SK-N-SH treated with all-trans-retinoic acid at 6 μM for 48 hours (cell line): ENCODE measurements at regions not wholly inside any gene's neighbourhood (a gene's known extent, or its start where the extent isn't known, plus 50 kb on each side); places are given as distances from the start of the nearest gene placed in this dataset.

Experiments
- ATAC-seq: fragments of 200-7000 bp; cut with Tn5 transposase; 3 replicates; pipeline ENCODE4 v1.9.1; 2020; ENCODE audit warnings: mild to moderate bottlenecking, moderate library complexity
- ARNTL ChIP-seq: fragments of 450-650 bp; formaldehyde crosslinking; IDR thresholded peaks from 2 replicates; pipeline ENCODE4 v1.5.0; 2020; ENCODE audit warnings: low read depth, mild to moderate bottlenecking, moderate library complexity, borderline replicate concordance
- CSDC2 ChIP-seq: fragments of 250-450 bp; sonication (Bioruptor Pico); IDR thresholded peaks from 2 replicates; pipeline ENCODE4 v1.5.0; 2020; ENCODE audit warnings: mild to moderate bottlenecking, moderate library complexity
- ESRRG ChIP-seq: fragments of 250-450 bp; sonication (Bioruptor Pico); IDR thresholded peaks from 2 replicates; pipeline ENCODE4 v1.6.1; 2021; ENCODE audit warnings: mild to moderate bottlenecking
- GLIS3 ChIP-seq: fragments of 250-450 bp; sonication (Bioruptor Pico); IDR thresholded peaks from 2 replicates; pipeline ENCODE4 v1.5.0; 2020; ENCODE audit warnings: mild to moderate bottlenecking, moderate library complexity
- ISL1 ChIP-seq: fragments of 250-450 bp; sonication (Bioruptor Pico); IDR thresholded peaks from 2 replicates; pipeline ENCODE4 v2.1.2; 2022; ENCODE audit warnings: mild to moderate bottlenecking, moderate library complexity
- OSR1 ChIP-seq: fragments of 250-450 bp; sonication (Bioruptor Pico); IDR thresholded peaks from 2 replicates; pipeline ENCODE4 v1.8.0; 2022; ENCODE audit warnings: moderate library complexity, mild to moderate bottlenecking, inconsistent platforms
- PPARA ChIP-seq: fragments of 250-450 bp; sonication (Bioruptor Pico); IDR thresholded peaks from 2 replicates; pipeline ENCODE4 v1.5.0; 2020; ENCODE audit warnings: mild to moderate bottlenecking, borderline replicate concordance
- RARB ChIP-seq: fragments of 250-450 bp; sonication (Bioruptor Pico); IDR thresholded peaks from 2 replicates; pipeline ENCODE4 v1.8.0; 2021; ENCODE audit warnings: mild to moderate bottlenecking, moderate library complexity
- SNAI2 ChIP-seq: fragments of 250-450 bp; sonication (Bioruptor Pico); IDR thresholded peaks from 2 replicates; pipeline ENCODE4 v1.5.0; 2020; ENCODE audit warnings: mild to moderate bottlenecking, moderate library complexity
- TOX ChIP-seq: fragments of 250-450 bp; sonication (Bioruptor Pico); IDR thresholded peaks from 2 replicates; pipeline ENCODE4 v1.8.0; 2021; ENCODE audit warnings: mild to moderate bottlenecking, moderate library complexity, borderline replicate concordance
- ZC3H10 ChIP-seq: fragments of 250-450 bp; sonication (Bioruptor Pico); IDR thresholded peaks from 2 replicates; pipeline ENCODE4 v1.5.1; 2021; ENCODE audit warnings: mild to moderate bottlenecking, moderate library complexity
- ZFP3 ChIP-seq: fragments of 250-450 bp; sonication (Bioruptor Pico); IDR thresholded peaks from 2 replicates; pipeline ENCODE4 v1.5.0; 2020; ENCODE audit warnings: mild to moderate bottlenecking, moderate library complexity
- ZFP30 ChIP-seq: fragments of 450-650 bp; formaldehyde crosslinking; IDR thresholded peaks from 2 replicates; pipeline ENCODE4 v1.5.0; 2022; ENCODE audit warnings: mild to moderate bottlenecking, moderate library complexity
- ZNF70 ChIP-seq: fragments of 450-650 bp; formaldehyde crosslinking; IDR thresholded peaks from 2 replicates; pipeline ENCODE4 v1.5.0; 2020; ENCODE audit warnings: mild to moderate bottlenecking, moderate library complexity
- ZNF8 ChIP-seq: fragments of 450-650 bp; formaldehyde crosslinking; IDR thresholded peaks from 2 replicates; pipeline ENCODE4 v1.5.0; 2020; ENCODE audit warnings: mild to moderate bottlenecking, moderate library complexity
- TF ChIP-seq, protein P1 (sequence below): fragments of 250-450 bp; sonication (Bioruptor Pico); IDR thresholded peaks from 2 replicates; pipeline ENCODE4 v1.5.1; 2020; ENCODE audit warnings: low read depth, mild to moderate bottlenecking, moderate library complexity
- TF ChIP-seq, protein P2 (sequence below): fragments of 250-450 bp; sonication (Bioruptor Pico); IDR thresholded peaks from 2 replicates; pipeline ENCODE4 v1.8.0; 2020; ENCODE audit warnings: mild to moderate bottlenecking, moderate library complexity, borderline replicate concordance
- TF ChIP-seq, protein P3 (sequence below): fragments of 250-450 bp; sonication (Bioruptor Pico); IDR thresholded peaks from 2 replicates; pipeline ENCODE4 v1.5.1; 2021; ENCODE audit warnings: mild to moderate bottlenecking, moderate library complexity
- TF ChIP-seq, protein P4 (sequence below): fragments of 250-450 bp; sonication (Bioruptor Pico); IDR thresholded peaks from 2 replicates; pipeline ENCODE4 v1.5.0; 2020; ENCODE audit warnings: mild to moderate bottlenecking, moderate library complexity

DNA sequence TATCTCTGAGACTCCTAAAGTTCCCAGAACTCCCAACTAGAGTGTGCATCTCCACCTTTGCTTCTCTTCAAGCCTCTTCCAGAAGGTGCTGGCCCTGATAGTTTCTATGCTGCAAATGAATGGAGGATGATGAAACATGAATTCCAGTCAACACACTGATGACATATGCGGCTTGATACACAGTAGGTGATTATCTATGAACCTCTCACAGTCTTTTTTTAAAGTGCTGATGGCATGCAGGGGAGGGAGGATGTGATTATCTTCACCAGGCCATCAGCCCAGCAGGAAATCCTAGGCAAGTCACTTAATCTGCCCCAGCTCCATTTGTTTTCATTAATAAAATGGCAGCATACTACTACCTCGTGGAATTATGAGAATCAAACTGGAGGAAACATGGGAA is 548.5 kb downstream of the SOX6 start:
- no peak for TF ChIP-seq ISL1 (CRISPR knock-in tag)
- TF ChIP-seq, protein P1, sequence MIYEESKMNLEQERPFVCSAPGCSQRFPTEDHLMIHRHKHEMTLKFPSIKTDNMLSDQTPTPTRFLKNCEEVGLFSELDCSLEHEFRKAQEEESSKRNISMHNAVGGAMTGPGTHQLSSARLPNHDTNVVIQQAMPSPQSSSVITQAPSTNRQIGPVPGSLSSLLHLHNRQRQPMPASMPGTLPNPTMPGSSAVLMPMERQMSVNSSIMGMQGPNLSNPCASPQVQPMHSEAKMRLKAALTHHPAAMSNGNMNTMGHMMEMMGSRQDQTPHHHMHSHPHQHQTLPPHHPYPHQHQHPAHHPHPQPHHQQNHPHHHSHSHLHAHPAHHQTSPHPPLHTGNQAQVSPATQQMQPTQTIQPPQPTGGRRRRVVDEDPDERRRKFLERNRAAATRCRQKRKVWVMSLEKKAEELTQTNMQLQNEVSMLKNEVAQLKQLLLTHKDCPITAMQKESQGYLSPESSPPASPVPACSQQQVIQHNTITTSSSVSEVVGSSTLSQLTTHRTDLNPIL (CRISPR knock-in tag), result no peak
- no peak for TF ChIP-seq RARB
- TF ChIP-seq TOX (CRISPR knock-in tag), result no peak
- TF ChIP-seq PPARA (CRISPR knock-in tag), result no peak
- ATAC-seq, result no peak

DNA sequence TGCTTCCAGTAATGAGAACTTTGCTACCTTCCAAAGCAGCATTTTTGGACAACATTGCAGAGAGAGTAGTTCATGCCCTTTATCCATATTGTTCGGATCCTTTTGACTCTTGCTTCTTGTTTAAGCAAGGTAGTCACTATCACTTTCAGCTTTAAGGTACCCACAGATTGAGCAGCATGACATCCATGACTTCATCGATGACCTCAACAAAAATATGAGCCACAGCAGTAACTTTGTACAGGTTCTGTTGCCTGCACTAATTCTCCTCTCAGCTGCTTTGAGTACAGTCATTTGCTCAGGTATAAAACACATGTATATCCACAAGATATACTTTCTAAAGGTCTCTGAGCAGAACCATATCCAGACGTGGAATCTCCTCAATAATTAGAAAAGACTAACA is 546.3 kb downstream of the SOX6 start:
- ATAC-seq, result no peak
- TF ChIP-seq, protein P2, sequence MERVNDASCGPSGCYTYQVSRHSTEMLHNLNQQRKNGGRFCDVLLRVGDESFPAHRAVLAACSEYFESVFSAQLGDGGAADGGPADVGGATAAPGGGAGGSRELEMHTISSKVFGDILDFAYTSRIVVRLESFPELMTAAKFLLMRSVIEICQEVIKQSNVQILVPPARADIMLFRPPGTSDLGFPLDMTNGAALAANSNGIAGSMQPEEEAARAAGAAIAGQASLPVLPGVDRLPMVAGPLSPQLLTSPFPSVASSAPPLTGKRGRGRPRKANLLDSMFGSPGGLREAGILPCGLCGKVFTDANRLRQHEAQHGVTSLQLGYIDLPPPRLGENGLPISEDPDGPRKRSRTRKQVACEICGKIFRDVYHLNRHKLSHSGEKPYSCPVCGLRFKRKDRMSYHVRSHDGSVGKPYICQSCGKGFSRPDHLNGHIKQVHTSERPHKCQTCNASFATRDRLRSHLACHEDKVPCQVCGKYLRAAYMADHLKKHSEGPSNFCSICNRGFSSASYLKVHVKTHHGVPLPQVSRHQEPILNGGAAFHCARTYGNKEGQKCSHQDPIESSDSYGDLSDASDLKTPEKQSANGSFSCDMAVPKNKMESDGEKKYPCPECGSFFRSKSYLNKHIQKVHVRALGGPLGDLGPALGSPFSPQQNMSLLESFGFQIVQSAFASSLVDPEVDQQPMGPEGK (CRISPR knock-in tag), result no peak
- TF ChIP-seq, protein P3, sequence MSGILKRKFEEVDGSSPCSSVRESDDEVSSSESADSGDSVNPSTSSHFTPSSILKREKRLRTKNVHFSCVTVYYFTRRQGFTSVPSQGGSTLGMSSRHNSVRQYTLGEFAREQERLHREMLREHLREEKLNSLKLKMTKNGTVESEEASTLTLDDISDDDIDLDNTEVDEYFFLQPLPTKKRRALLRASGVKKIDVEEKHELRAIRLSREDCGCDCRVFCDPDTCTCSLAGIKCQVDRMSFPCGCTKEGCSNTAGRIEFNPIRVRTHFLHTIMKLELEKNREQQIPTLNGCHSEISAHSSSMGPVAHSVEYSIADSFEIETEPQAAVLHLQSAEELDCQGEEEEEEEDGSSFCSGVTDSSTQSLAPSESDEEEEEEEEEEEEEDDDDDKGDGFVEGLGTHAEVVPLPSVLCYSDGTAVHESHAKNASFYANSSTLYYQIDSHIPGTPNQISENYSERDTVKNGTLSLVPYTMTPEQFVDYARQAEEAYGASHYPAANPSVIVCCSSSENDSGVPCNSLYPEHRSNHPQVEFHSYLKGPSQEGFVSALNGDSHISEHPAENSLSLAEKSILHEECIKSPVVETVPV, result no peak
- no peak for TF ChIP-seq GLIS3 (CRISPR knock-in tag)
- no peak for TF ChIP-seq CSDC2
- TF ChIP-seq ZC3H10 (CRISPR knock-in tag), result no peak
- no peak for TF ChIP-seq TOX (CRISPR knock-in tag)
- TF ChIP-seq ISL1 (CRISPR knock-in tag), result no peak
- no peak for TF ChIP-seq SNAI2
- TF ChIP-seq ESRRG (CRISPR knock-in tag), result no peak
- TF ChIP-seq PPARA (CRISPR knock-in tag), result no peak
- no peak for TF ChIP-seq ZFP30 (CRISPR knock-in tag)
- TF ChIP-seq ZNF8 (CRISPR knock-in tag), result no peak

DNA sequence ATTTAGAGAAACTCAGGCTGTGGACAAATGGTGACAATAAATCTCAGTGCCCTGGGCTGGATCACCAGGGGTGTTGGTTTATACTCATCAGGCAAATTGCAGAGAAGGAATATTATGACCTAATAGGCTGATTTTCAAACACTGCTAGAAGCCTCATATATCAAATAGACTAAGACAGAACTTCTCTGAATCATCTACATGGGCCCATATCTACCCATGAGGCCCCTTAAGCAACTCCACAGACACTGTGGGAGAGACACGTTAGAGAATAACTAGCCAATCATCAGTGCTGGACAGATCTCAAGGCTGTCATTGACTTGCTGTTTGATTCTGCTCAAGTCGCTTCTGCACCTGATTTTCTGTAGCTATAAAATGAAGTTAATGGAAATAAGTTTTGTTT is 545.8 kb downstream of the SOX6 start:
- TF ChIP-seq ZFP30 (CRISPR knock-in tag), result no peak
- TF ChIP-seq, protein P2 (CRISPR knock-in tag), result no peak
- TF ChIP-seq, protein P1 (CRISPR knock-in tag), result no peak
- no peak for TF ChIP-seq ESRRG (CRISPR knock-in tag)
- no peak for TF ChIP-seq ZFP3
- no peak for TF ChIP-seq SNAI2
- no peak for ATAC-seq

DNA sequence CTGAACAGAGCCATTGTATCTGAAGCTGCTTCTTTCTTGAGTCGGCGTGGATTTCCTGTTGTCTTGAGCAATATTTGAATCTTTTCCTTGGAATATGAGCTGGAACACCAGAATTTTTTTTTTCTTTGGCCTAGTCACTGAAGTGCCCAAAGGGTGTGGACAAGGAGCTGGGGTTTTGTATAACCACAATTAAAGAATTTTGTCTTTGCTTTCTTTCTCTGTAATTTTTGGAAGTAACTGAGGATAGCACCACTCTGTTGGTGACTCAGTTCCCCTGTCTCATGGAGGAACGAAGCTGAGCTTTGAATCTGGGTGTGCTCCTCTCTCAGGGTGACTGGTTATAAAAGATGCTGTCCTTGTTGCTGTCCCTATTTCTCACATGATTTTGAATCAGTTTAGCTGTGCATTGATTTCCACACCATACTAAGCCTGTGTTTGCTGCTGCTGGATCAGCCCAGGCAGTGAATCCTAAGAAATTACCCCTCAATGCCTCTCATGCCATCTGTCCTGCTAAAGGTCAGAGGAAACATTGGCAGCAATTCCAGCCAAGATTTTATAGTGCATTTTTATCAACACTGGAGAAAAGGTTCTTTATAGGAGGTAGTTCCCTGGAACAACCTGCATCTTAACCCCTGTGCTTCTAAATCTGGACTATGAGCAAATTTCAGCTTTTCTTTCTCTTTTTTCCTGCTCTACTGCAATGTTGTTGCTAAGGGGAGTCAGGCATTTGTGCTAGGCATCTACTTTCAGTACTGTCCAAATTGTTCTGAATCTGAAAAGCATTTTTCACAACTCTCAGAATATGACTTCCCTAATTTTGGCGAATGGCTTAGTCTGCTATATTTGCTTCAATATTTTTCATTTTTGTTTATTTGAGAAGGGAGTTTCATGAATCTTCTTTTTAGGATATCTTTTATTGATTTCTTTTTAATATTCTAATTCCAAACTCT is 540.8 kb downstream of the SOX6 start:
- no peak for ATAC-seq

More for the DNA sequence above, 540.8 kb downstream of the SOX6 start:
- TF ChIP-seq, protein P3, result no peak
- TF ChIP-seq, protein P4, sequence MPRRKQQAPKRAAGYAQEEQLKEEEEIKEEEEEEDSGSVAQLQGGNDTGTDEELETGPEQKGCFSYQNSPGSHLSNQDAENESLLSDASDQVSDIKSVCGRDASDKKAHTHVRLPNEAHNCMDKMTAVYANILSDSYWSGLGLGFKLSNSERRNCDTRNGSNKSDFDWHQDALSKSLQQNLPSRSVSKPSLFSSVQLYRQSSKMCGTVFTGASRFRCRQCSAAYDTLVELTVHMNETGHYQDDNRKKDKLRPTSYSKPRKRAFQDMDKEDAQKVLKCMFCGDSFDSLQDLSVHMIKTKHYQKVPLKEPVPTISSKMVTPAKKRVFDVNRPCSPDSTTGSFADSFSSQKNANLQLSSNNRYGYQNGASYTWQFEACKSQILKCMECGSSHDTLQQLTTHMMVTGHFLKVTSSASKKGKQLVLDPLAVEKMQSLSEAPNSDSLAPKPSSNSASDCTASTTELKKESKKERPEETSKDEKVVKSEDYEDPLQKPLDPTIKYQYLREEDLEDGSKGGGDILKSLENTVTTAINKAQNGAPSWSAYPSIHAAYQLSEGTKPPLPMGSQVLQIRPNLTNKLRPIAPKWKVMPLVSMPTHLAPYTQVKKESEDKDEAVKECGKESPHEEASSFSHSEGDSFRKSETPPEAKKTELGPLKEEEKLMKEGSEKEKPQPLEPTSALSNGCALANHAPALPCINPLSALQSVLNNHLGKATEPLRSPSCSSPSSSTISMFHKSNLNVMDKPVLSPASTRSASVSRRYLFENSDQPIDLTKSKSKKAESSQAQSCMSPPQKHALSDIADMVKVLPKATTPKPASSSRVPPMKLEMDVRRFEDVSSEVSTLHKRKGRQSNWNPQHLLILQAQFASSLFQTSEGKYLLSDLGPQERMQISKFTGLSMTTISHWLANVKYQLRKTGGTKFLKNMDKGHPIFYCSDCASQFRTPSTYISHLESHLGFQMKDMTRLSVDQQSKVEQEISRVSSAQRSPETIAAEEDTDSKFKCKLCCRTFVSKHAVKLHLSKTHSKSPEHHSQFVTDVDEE, result no peak
- TF ChIP-seq ZNF8 (CRISPR knock-in tag), result no peak
- no peak for TF ChIP-seq ISL1 (CRISPR knock-in tag)
- TF ChIP-seq GLIS3 (CRISPR knock-in tag), result no peak
- no peak for TF ChIP-seq ARNTL (CRISPR knock-in tag)
- TF ChIP-seq ZNF70 (CRISPR knock-in tag), result no peak
- TF ChIP-seq OSR1 (CRISPR knock-in tag), result no peak
